Glutamatergic neuron (in vitro differentiated cells): ENCODE measurements at regions not wholly inside any gene's neighbourhood (a gene's known extent, or its start where the extent isn't known, plus 50 kb on each side); places are given as distances from the start of the nearest gene placed in this dataset.

Experiments used
- DNase-seq: peaks from one replicate; pipeline ENCODE4 v3.0.0; 2022
- H3K27ac Mint-ChIP-seq: one replicate; pipeline ENCODE4 v1.8.0; 2020; ENCODE audit warnings: mild to moderate bottlenecking, mixed read lengths, inconsistent platforms; ENCODE audit not compliant: unreplicated experiment
- H3K27me3 Mint-ChIP-seq: one replicate; pipeline ENCODE4 v1.8.0; 2020; ENCODE audit warnings: mild to moderate bottlenecking, moderate library complexity, mixed read lengths, inconsistent platforms; ENCODE audit not compliant: unreplicated experiment
- H3K36me3 Mint-ChIP-seq: one replicate; pipeline ENCODE4 v1.8.0; 2020; ENCODE audit warnings: mild to moderate bottlenecking, mixed read lengths, inconsistent platforms; ENCODE audit not compliant: unreplicated experiment
- H3K4me1 Mint-ChIP-seq: one replicate; pipeline ENCODE4 v1.8.0; 2020; ENCODE audit warnings: mild to moderate bottlenecking, low read depth, mixed read lengths, inconsistent platforms; ENCODE audit not compliant: unreplicated experiment
- H3K4me3 Mint-ChIP-seq: one replicate; pipeline ENCODE4 v1.8.0; 2020; ENCODE audit warnings: mild to moderate bottlenecking, mixed read lengths, inconsistent platforms; ENCODE audit not compliant: unreplicated experiment
- H3K9me3 Mint-ChIP-seq: one replicate; pipeline ENCODE4 v1.8.0; 2020; ENCODE audit warnings: mild to moderate bottlenecking, moderate library complexity, mixed read lengths, inconsistent platforms; ENCODE audit not compliant: unreplicated experiment
- CTCF ChIP-seq: fragments of 200-600 bp; sonication (generic); IDR thresholded peaks from one replicate; pipeline ENCODE4 v1.5.0; 2021; ENCODE audit not compliant: partially characterized antibody, unreplicated experiment

DNA sequence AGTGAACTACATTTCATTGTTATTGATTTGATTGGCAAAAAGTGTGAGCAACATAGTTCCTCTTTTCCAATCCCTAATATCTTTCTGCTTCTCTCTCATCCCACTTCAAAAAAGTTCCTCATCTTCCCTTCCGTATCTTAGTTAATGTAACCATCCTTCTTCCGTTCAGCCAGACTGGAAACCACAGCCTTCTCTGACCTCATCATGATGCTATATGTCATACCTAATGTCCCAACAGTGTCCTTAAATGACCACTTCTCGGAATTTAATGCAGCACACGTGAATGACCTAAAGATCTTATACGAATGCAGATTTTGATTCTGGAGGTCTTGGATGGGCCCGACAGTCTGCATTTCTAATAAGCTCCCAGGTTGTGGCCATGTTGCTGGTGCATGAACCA, 320.3 kb upstream of the SATB1 start:
- Mint-ChIP-seq H3K4me1 (no peaks in the 10 kb centered on the region), H3K9me3 (no peaks in the 10 kb centered on the region), H3K4me3 (no peak overlapping the region), H3K27me3 (peaks cover 2% of the 10 kb centered on the region), H3K27ac (no peak overlapping the region), H3K36me3 (no peaks in the 10 kb centered on the region)
- DNase-seq, result no peak
- TF ChIP-seq CTCF, result no peak

GRCh38 chr3:18744472-18744871, 319.3 kb upstream of the SATB1 start:
- Mint-ChIP-seq H3K27ac (no peak overlapping the region), H3K27me3 (peaks cover 2% of the 10 kb centered on the region), H3K4me3 (no peak overlapping the region), H3K4me1 (no peaks in the 10 kb centered on the region), H3K36me3 (no peaks in the 10 kb centered on the region), H3K9me3 (no peaks in the 10 kb centered on the region)
- DNase-seq, result no peak
- TF ChIP-seq CTCF, result no peak

- no peak for DNase-seq
- Mint-ChIP-seq H3K27ac (no peak overlapping the region), H3K4me1 (no peaks in the 10 kb centered on the region), H3K9me3 (no peaks in the 10 kb centered on the region), H3K27me3 (peaks cover 2% of the 10 kb centered on the region), H3K4me3 (no peak overlapping the region), H3K36me3 (no peaks in the 10 kb centered on the region)
- no peak for TF ChIP-seq CTCF
Observed at GRCh38 chr3:18743761-18744160, 318.6 kb upstream of the SATB1 start.

GRCh38 chr3:18740631-18741583, 315.8 kb upstream of the SATB1 start:
- DNase-seq, result no peak
- Mint-ChIP-seq H3K27me3 (no peaks in the 10 kb centered on the region), H3K4me3 (no peak overlapping the region), H3K4me1 (no peaks in the 10 kb centered on the region), H3K36me3 (no peaks in the 10 kb centered on the region), H3K9me3 (no peaks in the 10 kb centered on the region), H3K27ac (no peak overlapping the region)
- TF ChIP-seq CTCF, result no peak

DNA sequence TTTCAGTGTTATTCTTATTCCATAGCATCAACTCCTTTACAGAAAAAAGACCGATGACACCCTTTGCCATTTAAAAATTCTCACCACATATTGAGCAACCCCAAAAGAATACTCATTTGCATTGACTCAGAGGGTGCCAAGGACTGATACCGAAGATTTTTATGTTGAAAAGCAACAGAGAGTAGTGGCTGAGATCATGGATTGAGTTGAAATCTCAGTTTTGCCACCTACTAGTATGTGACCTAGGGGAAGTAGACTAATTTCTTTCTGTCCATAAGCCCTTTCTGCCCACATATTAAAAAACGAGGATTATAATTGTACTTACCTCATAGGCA, 313.9 kb upstream of the SATB1 start:
- Mint-ChIP-seq H3K36me3 (no peaks in the 10 kb centered on the region), H3K9me3 (no peaks in the 10 kb centered on the region), H3K4me1 (no peaks in the 10 kb centered on the region), H3K4me3 (no peak overlapping the region), H3K27ac (no peak overlapping the region), H3K27me3 (no peaks in the 10 kb centered on the region)
- no peak for DNase-seq
- no peak for TF ChIP-seq CTCF
